KMS-11 (cell line): ENCODE measurements at regions not wholly inside any gene's neighbourhood (a gene's known extent, or its start where the extent isn't known, plus 50 kb on each side); places are given as distances from the start of the nearest gene placed in this dataset.

Experiments
- H2AFZ ChIP-seq: fragments of 200-600 bp; sonication (generic); 2 replicates; pipeline ENCODE4 v1.6.1; 2016; ENCODE audit warnings: antibody characterized with exemption, mixed run types, low read depth
- H3K27ac ChIP-seq: fragments of 200-600 bp; sonication (generic); 2 replicates; pipeline ENCODE4 v1.6.1; 2016; ENCODE audit warnings: mild to moderate bottlenecking, mixed run types
- H3K27me3 ChIP-seq: fragments of 200-600 bp; sonication (generic); 2 replicates; pipeline ENCODE4 v1.6.1; 2017; ENCODE audit warnings: mild to moderate bottlenecking, low read depth, mixed run types, moderate library complexity; ENCODE audit not compliant: insufficient read depth
- H3K36me3 ChIP-seq: fragments of 200-600 bp; sonication (generic); 2 replicates; pipeline ENCODE4 v1.6.1; 2017; ENCODE audit warnings: mild to moderate bottlenecking, mixed run types; ENCODE audit not compliant: insufficient read depth
- H3K4me1 ChIP-seq: fragments of 200-600 bp; sonication (generic); 2 replicates; pipeline ENCODE4 v1.6.1; 2016; ENCODE audit warnings: mild to moderate bottlenecking, low read depth, mixed run types; ENCODE audit not compliant: poor library complexity, severe bottlenecking
- H3K4me2 ChIP-seq: fragments of 200-600 bp; sonication (generic); 2 replicates; pipeline ENCODE4 v1.7.0; 2016; ENCODE audit warnings: mild to moderate bottlenecking, mixed run types
- H3K4me3 ChIP-seq: fragments of 200-600 bp; sonication (generic); IDR thresholded peaks from 2 replicates; pipeline ENCODE4 v1.6.1; 2017; ENCODE audit warnings: low read depth, low read length, mixed read lengths; ENCODE audit not compliant: insufficient read depth
- H3K79me2 ChIP-seq: fragments of 200-600 bp; sonication (generic); 2 replicates; pipeline ENCODE4 v1.6.1; 2016; ENCODE audit warnings: low read depth, mixed run types; ENCODE audit not compliant: insufficient read depth
- H3K9ac ChIP-seq: fragments of 200-600 bp; sonication (generic); 2 replicates; pipeline ENCODE4 v1.6.1; 2016; ENCODE audit warnings: mild to moderate bottlenecking, mixed run types
- H4K20me1 ChIP-seq: fragments of 200-600 bp; sonication (generic); 2 replicates; pipeline ENCODE4 v1.6.1; 2016; ENCODE audit warnings: mild to moderate bottlenecking, mixed run types; ENCODE audit not compliant: insufficient read depth
- TF ChIP-seq, protein P1 (sequence below): fragments of 200-600 bp; sonication (generic); conservative IDR thresholded peaks from 2 replicates; pipeline ENCODE4 v1.6.1; 2017; ENCODE audit warnings: low read depth, mild to moderate bottlenecking, antibody characterized with exemption, low read length, moderate library complexity, mixed read lengths

DNA sequence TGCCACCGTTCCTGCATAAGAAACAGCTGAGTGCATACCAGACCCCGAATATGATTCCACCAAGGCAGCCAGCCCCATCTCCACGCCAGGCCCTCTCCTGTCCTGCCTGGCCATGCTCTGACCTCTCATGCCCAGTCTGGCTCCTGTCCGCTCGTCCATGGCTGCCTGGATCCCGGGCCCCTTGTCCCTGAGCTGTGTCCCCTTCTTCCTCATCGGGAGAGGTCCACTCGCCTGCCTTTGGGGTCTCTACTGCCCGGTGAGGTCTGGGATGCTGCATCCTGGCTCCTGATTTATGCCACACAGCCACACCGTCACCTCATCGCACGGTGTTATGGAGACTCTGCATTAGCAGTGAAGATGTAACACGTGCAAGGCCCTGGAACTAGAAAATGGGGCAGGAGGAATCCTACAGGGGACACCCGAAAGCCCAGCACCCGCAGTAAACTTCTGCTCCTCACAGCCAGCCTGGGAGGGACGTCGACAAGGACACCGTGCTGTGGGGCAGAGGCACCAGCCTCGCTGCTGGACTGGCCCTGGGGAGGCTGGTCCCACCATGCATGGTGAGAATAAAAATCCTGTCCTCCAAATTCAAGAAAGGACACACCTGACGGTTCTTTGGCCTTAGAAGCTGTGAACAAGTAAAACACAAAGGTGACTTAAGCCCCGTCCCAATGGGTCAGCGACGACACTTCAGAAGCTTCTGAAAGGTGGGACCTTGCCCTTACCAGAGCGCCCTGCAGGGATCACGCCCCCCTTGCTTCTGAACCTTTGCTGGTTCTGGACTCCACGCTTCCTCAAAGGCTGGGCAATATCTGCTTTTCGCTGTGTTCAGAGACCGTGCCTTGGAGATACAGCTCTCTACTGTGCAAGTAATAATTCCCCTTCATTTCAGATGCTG, 103.0 kb downstream of the DLL1 start:
- Histone ChIP-seq H2AFZ (no peak overlapping the region), H3K4me2 (no peak overlapping the region), H3K36me3 (no peaks in the 10 kb centered on the region), H4K20me1 (no peaks in the 10 kb centered on the region), H3K9ac (no peak overlapping the region), H3K27ac (no peak overlapping the region), H3K27me3 (peaks cover 17% of the 10 kb centered on the region; the same call in 1 of the 2 replicates), H3K4me1 (no peaks in the 10 kb centered on the region), H3K4me3 (no peak overlapping the region), H3K79me2 (no peaks in the 10 kb centered on the region)
- TF ChIP-seq, protein P1, sequence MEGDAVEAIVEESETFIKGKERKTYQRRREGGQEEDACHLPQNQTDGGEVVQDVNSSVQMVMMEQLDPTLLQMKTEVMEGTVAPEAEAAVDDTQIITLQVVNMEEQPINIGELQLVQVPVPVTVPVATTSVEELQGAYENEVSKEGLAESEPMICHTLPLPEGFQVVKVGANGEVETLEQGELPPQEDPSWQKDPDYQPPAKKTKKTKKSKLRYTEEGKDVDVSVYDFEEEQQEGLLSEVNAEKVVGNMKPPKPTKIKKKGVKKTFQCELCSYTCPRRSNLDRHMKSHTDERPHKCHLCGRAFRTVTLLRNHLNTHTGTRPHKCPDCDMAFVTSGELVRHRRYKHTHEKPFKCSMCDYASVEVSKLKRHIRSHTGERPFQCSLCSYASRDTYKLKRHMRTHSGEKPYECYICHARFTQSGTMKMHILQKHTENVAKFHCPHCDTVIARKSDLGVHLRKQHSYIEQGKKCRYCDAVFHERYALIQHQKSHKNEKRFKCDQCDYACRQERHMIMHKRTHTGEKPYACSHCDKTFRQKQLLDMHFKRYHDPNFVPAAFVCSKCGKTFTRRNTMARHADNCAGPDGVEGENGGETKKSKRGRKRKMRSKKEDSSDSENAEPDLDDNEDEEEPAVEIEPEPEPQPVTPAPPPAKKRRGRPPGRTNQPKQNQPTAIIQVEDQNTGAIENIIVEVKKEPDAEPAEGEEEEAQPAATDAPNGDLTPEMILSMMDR, result no peak

DNA sequence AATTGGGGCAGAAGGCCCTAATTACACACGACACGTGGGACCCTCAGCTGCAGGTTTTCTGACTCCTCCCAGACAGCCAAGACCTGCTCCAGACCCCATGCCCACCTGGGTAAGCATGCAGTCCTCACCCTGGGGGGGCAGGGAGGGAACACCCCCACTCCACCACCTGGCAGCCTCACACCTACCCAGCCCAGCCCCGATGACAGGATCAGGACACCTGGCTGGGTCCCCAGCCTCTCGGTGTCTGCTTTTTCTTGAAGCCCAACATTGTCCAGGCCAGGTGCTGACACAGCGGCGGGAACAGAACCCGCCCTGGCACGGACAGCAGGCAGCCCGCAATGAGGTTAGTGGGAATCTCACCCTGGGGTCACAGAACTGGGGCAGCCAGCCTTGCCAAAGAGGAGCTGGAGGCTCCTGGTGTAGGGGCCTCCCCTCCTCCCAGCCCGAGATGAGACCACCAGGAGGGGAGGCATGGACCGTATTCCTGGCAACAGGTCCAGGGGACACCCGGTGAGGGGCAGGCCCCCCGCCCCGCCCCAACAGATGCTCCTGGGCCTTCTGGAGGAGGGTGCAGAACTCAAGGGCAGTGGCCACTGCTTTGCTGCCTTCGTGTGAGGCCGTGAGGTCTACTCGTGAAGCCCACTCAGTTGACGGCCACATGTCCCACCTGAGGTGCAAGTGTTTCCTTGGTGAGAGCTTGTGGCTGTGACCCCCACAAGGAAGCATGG, 103.8 kb downstream of the DLL1 start:
- H3K4me2 ChIP-seq, result no peak overlapping the region
- H3K36me3 ChIP-seq, result no peaks in the 10 kb centered on the region
- H3K27ac ChIP-seq, result no peak overlapping the region
- no peaks in the 10 kb centered on the region for H3K79me2 ChIP-seq
- H4K20me1 ChIP-seq, result no peaks in the 10 kb centered on the region
- no peak overlapping the region for H3K4me3 ChIP-seq
- TF ChIP-seq, protein P1, result no peak
- H2AFZ ChIP-seq, result no peak overlapping the region
- H3K9ac ChIP-seq, result no peak overlapping the region
- peaks cover 14% of the 10 kb centered on the region; the same call in 1 of the 2 replicates for H3K27me3 ChIP-seq
- H3K4me1 ChIP-seq, result no peaks in the 10 kb centered on the region

GRCh38 chr6:170186006-170186935, 104.6 kb downstream of the DLL1 start:
- Histone ChIP-seq H3K9ac (no peak overlapping the region), H2AFZ (no peak overlapping the region), H3K36me3 (no peaks in the 10 kb centered on the region), H3K27ac (no peak overlapping the region), H3K4me2 (no peak overlapping the region), H3K4me3 (no peak overlapping the region), H3K27me3 (peaks cover 14% of the 10 kb centered on the region; the same call in 1 of the 2 replicates), H3K4me1 (no peaks in the 10 kb centered on the region), H4K20me1 (no peaks in the 10 kb centered on the region), H3K79me2 (no peaks in the 10 kb centered on the region)
- TF ChIP-seq, protein P1, result no peak
